ENCODE measurements at regions not wholly inside any gene's neighbourhood (a gene's known extent, or its start where the extent isn't known, plus 50 kb on each side); places are given as distances from the start of the nearest gene placed in this dataset.
"Not testable (repeated sequence)": the region's sequence is repeated elsewhere in the genome, so short reads cannot be mapped to it uniquely, and the experiment has no call there.

GRCh38 chrX:54615109-54615508 lies 85.1 kb downstream of the GNL3L start:
- DNase-seq (ENCODE audit: low read depth): no peak

- no peak for DNase-seq (ENCODE audit: low read depth)
These were observed 103.6 kb downstream of the GNL3L start for GRCh38 chrX:54633641-54634040.

- DNase-seq (ENCODE audit: low read depth): no peak
These were observed 109.0 kb downstream of the GNL3L start for GRCh38 chrX:54639018-54639345.

GRCh38 chrX:54639346-54640102 lies 109.5 kb downstream of the GNL3L start:
- DNase-seq (ENCODE audit: low read depth): peak; percentile 88

GRCh38 chrX:54640103-54640690 lies 110.2 kb downstream of the GNL3L start:
- no peak for DNase-seq (ENCODE audit: low read depth)

- DNase-seq (ENCODE audit: low read depth): no peak
These were observed 110.7 kb downstream of the GNL3L start for GRCh38 chrX:54640736-54641135.

GRCh38 chrX:54641530-54641929 lies 111.5 kb downstream of the GNL3L start:
- DNase-seq (ENCODE audit: low read depth): no peak

- not testable (repeated sequence) for DNase-seq (ENCODE audit: low read depth)
These were observed 117.6 kb downstream of the GNL3L start for GRCh38 chrX:54647607-54648006.

GRCh38 chrX:54659547-54659946 lies 129.5 kb downstream of the GNL3L start:
- DNase-seq (ENCODE audit: low read depth): no peak

GRCh38 chrX:54675762-54676161 lies 122.3 kb downstream of the ITIH6 start:
- no peak for DNase-seq (ENCODE audit: low read depth)

- no peak for DNase-seq (ENCODE audit: low read depth)
These were observed 102.8 kb downstream of the ITIH6 start for GRCh38 chrX:54695231-54695630.

GRCh38 chrX:54695816-54696487 lies 102.1 kb downstream of the ITIH6 start:
- DNase-seq (ENCODE audit: low read depth): no peak
